PFSK-1 (cell line): ENCODE measurements at regions not wholly inside any gene's neighbourhood (a gene's known extent, or its start where the extent isn't known, plus 50 kb on each side); places are given as distances from the start of the nearest gene placed in this dataset.

ENCODE experiments used
- POLR2AphosphoS5 ChIP-seq: IDR thresholded peaks from 2 replicates; pipeline ENCODE4 v1.6.1; 2012; ENCODE audit warnings: low read depth, mild to moderate bottlenecking, control low read depth, low read length, moderate library complexity
- TAF1 ChIP-seq: IDR thresholded peaks from 2 replicates; pipeline ENCODE4 v1.6.1; 2012; ENCODE audit warnings: low read length, control low read depth, borderline replicate concordance; ENCODE audit not compliant: insufficient read depth
- TF ChIP-seq, protein P1 (sequence below), 2 experiments: IDR thresholded peaks; 2 replicates each; pipeline versions ENCODE4 v1.6.1 to v1.8.0; 2011 to 2012; ENCODE audit warnings: low read depth in 2 of 2, low read length in 2 of 2, control low read depth in 1 of 2, inconsistent platforms in 1 of 2, mild to moderate bottlenecking in 1 of 2, moderate library complexity in 1 of 2; ENCODE audit not compliant: insufficient read depth in 1 of 2

DNA sequence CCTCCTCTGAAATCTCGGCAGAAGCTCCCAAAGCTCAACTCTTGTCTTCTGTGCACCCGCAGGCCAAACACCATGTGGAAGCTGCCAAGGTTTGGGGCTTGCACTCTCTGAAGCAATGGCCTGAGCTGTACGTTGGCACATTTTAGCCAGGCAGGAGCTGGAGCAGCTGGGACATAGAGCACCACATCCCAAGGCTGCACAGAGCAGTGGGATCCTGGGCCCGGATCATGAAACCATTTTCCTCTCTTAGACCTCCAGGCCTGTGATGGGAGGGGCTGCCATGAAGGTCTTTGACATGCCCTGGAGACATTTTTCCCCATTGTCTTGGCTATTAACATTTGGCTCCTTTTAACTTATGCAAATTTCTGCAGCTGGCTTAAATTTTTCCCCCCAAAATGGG is 567.1 kb upstream of the ZNF608 start:
- TF ChIP-seq TAF1 (no peak), POLR2AphosphoS5 (no peak)
- TF ChIP-seq, protein P1, sequence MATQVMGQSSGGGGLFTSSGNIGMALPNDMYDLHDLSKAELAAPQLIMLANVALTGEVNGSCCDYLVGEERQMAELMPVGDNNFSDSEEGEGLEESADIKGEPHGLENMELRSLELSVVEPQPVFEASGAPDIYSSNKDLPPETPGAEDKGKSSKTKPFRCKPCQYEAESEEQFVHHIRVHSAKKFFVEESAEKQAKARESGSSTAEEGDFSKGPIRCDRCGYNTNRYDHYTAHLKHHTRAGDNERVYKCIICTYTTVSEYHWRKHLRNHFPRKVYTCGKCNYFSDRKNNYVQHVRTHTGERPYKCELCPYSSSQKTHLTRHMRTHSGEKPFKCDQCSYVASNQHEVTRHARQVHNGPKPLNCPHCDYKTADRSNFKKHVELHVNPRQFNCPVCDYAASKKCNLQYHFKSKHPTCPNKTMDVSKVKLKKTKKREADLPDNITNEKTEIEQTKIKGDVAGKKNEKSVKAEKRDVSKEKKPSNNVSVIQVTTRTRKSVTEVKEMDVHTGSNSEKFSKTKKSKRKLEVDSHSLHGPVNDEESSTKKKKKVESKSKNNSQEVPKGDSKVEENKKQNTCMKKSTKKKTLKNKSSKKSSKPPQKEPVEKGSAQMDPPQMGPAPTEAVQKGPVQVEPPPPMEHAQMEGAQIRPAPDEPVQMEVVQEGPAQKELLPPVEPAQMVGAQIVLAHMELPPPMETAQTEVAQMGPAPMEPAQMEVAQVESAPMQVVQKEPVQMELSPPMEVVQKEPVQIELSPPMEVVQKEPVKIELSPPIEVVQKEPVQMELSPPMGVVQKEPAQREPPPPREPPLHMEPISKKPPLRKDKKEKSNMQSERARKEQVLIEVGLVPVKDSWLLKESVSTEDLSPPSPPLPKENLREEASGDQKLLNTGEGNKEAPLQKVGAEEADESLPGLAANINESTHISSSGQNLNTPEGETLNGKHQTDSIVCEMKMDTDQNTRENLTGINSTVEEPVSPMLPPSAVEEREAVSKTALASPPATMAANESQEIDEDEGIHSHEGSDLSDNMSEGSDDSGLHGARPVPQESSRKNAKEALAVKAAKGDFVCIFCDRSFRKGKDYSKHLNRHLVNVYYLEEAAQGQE (IDR thresholded peaks at IDR 0.05; ENCODE audit: insufficient read depth in 1 of 2, low read depth in 2 of 2, low read length in 2 of 2): no peak
